K562 (cell line): ENCODE measurements at regions not wholly inside any gene's neighbourhood (a gene's known extent, or its start where the extent isn't known, plus 50 kb on each side); places are given as distances from the start of the nearest gene placed in this dataset.

Experiments used
- ATAC-seq: fragments of 200-7000 bp; cut with Tn5 transposase; 3 replicates; pipeline ENCODE4 v1.9.1; 2020; ENCODE audit warnings: moderate library complexity
- BruUV-seq: library from RNA; stranded (reverse); fragments of 400-500 nt; replicated peaks from 2 replicates; lab custom pipeline; 2021; lab: Mats Ljungman, UMichigan
- CTCF ChIA-PET: fragments of 300-600 bp; formaldehyde crosslinking; extraction: SDS; loops from one replicate; lab custom pipeline; 2021; ENCODE audit warnings: low intra/inter-chr PET ratio; lab: Yijun Ruan, JAX
- POLR2A ChIA-PET: fragments of 300-600, 350-650 bp; sonication (Branson Sonifier 250); formaldehyde crosslinking; extraction: SDS; loops from one replicate; lab custom pipeline; 2021; ENCODE audit warnings: antibody characterized with exemption, inconsistent platforms; lab: Yijun Ruan, JAX
- DNase-seq, 4 experiments: peaks; one replicate each; pipeline versions ENCODE4 v3.0.0 to v3.0.0-alpha.2; 2011 to 2018; ENCODE audit warnings: low spot score in 3 of 4, mixed read lengths in 3 of 4; ENCODE audit errors: extremely low read depth in 1 of 4
- FAIRE-seq: peaks from 2 replicates; lab custom pipeline; 2011; peaks lifted over from hg19 to GRCh38; lab: Jason Lieb, UNC
- H2AFZ ChIP-seq: 2 replicates; pipeline ENCODE4 v1.6.0; 2011; ENCODE audit warnings: low read depth, low read length, control low read depth, inconsistent platforms
- H3K27ac ChIP-seq: fragments of 200-600 bp; 3 replicates; pipeline ENCODE4 v1.8.0; 2011; ENCODE audit warnings: low read depth, mild to moderate bottlenecking, control low read depth, inconsistent platforms, low read length, moderate library complexity, mixed read lengths; ENCODE audit errors: extremely low read depth
- H3K27me3 ChIP-seq, 2 experiments: fragments of 300-600 bp in 1 of 2; 2 replicates in 1 of 2; 3 replicates in 1 of 2; pipeline versions ENCODE4 v1.6.0 to v1.8.0; 2011; ENCODE audit warnings: inconsistent platforms in 2 of 2, low read length in 2 of 2, mild to moderate bottlenecking in 1 of 2, mixed read lengths in 1 of 2, moderate library complexity in 1 of 2; ENCODE audit not compliant: control insufficient read depth in 2 of 2, insufficient read depth in 2 of 2
- H3K36me3 ChIP-seq: fragments of 300-600 bp; 3 replicates; pipeline ENCODE4 v1.8.0; 2011; ENCODE audit warnings: mild to moderate bottlenecking, low read length, inconsistent platforms; ENCODE audit not compliant: control insufficient read depth, insufficient read depth
- H3K4me1 ChIP-seq, 2 experiments: fragments of 200-600 bp in 1 of 2; replicated peaks in 1 of 2; 2 replicates in 1 of 2; 3 replicates in 1 of 2; pipeline versions ENCODE4 v1.5.1 to v1.8.0; 2011; ENCODE audit warnings: inconsistent platforms in 2 of 2, low read length in 2 of 2, mild to moderate bottlenecking in 1 of 2, mixed read lengths in 1 of 2, moderate library complexity in 1 of 2; ENCODE audit not compliant: control insufficient read depth in 2 of 2, insufficient read depth in 2 of 2
- H3K4me2 ChIP-seq: 2 replicates; pipeline ENCODE4 v1.6.1; 2011; ENCODE audit warnings: low read length, control low read depth, inconsistent platforms, mixed read lengths; ENCODE audit not compliant: insufficient read depth
- H3K4me3 ChIP-seq: fragments of 200-600 bp; sonication (generic), shearing (Covaris generic); 2 replicates; pipeline ENCODE4 v1.5.1; 2016; ENCODE audit warnings: control low read depth, inconsistent platforms
- H3K79me2 ChIP-seq: fragments of 200-600 bp; 3 replicates; pipeline ENCODE4 v1.8.0; 2011; ENCODE audit warnings: low read length, inconsistent platforms; ENCODE audit not compliant: control insufficient read depth, insufficient read depth
- H3K9ac ChIP-seq, 2 experiments: 2 replicates each; pipeline versions ENCODE4 v1.6.0 to v1.6.1; 2011; ENCODE audit warnings: low read depth in 2 of 2, low read length in 2 of 2, control low read depth in 1 of 2, inconsistent platforms in 1 of 2, mild to moderate bottlenecking in 1 of 2, mixed read lengths in 1 of 2; ENCODE audit not compliant: insufficient read depth in 1 of 2
- H3K9me1 ChIP-seq: one replicate; pipeline ENCODE4 v1.6.0; 2011; ENCODE audit warnings: inconsistent platforms, mild to moderate bottlenecking, low read length, moderate library complexity; ENCODE audit not compliant: control insufficient read depth, insufficient read depth
- H3K9me3 ChIP-seq: replicated peaks from 2 replicates; pipeline ENCODE4 v1.5.1; 2011; ENCODE audit warnings: low read depth, low read length, inconsistent platforms; ENCODE audit not compliant: control insufficient read depth, insufficient read depth
- H4K20me1 ChIP-seq: replicated peaks from 2 replicates; pipeline ENCODE4 v1.6.1; 2011; ENCODE audit warnings: low read length, inconsistent platforms, mixed read lengths; ENCODE audit not compliant: control insufficient read depth, insufficient read depth
- HMG20A ChIP-seq: fragments of 450-650 bp; formaldehyde crosslinking; conservative IDR thresholded peaks from 2 replicates; pipeline ENCODE4 v1.4.0; 2020; ENCODE audit warnings: mild to moderate bottlenecking, mixed read lengths
- HSF4 ChIP-seq: fragments of 250-450 bp; sonication (Bioruptor Pico); IDR thresholded peaks from 2 replicates; pipeline ENCODE4 v2.1.2; 2022; ENCODE audit warnings: mild to moderate bottlenecking, moderate library complexity, borderline replicate concordance
- KLF1 ChIP-seq: fragments of 450-650 bp; IDR thresholded peaks from 2 replicates; pipeline ENCODE4 v1.6.1; 2016; ENCODE audit warnings: missing genetic modification characterization, missing compliant biosample characterization
- NFE2L1 ChIP-seq: fragments of 450-650 bp; IDR thresholded peaks from 2 replicates; pipeline ENCODE4 v1.6.1; 2016; ENCODE audit warnings: missing genetic modification characterization, low read depth, mild to moderate bottlenecking, missing compliant biosample characterization, moderate library complexity, borderline replicate concordance
- NR3C1 ChIP-seq: sonication (generic); formaldehyde crosslinking; IDR thresholded peaks from 2 replicates; pipeline ENCODE4 v1.8.1; 2022; ENCODE audit warnings: missing genetic modification reagents
- PRMT5 ChIP-seq: sonication (generic); formaldehyde crosslinking; IDR thresholded peaks from 2 replicates; pipeline ENCODE4 v1.5.0; 2020; ENCODE audit warnings: missing genetic modification reagents
- RUNX1 ChIP-seq: sonication (generic); IDR thresholded peaks from 2 replicates; pipeline ENCODE4 v1.6.1; 2016; ENCODE audit warnings: antibody characterized with exemption, low read depth
- U2AF2 ChIP-seq: fragments of 200-400 bp; formaldehyde crosslinking; optimal IDR thresholded peaks from 2 replicates; pipeline ENCODE3; 2017; ENCODE audit warnings: low read depth, mild to moderate bottlenecking, low read length
- ZFP36 ChIP-seq: fragments of 150-350 bp; IDR thresholded peaks from 2 replicates; pipeline ENCODE4 v1.6.1; 2018; ENCODE audit warnings: low read length, low read depth; ENCODE audit not compliant: partially characterized antibody
- ZNF57 ChIP-seq: fragments of 450-650 bp; formaldehyde crosslinking; IDR thresholded peaks from 2 replicates; pipeline ENCODE4 v1.4.0; 2020; ENCODE audit warnings: mild to moderate bottlenecking, moderate library complexity
- WGBS: fragments of 100-300 bp; shearing (Covaris generic); methylation state at CpG from one replicate; pipeline ENCODE4 v1.1.6; 2016; ENCODE audit warnings: low coverage, mixed read lengths; ENCODE audit not compliant: insufficient coverage; ENCODE audit errors: missing lambda C conversion rate; 5-methylcytosine and 5-hydroxymethylcytosine counted together
- in situ Hi-C: fragments of 300-500 bp; cut with MboI; formaldehyde crosslinking; loops from 4 replicates; pipeline ENCODE4 v1.15.0; 2018; ENCODE audit warnings: inconsistent platforms, mixed read lengths
- intact Hi-C: fragments of 100-400 bp; cut with micrococcal nuclease; formaldehyde crosslinking; loops from 2 replicates; pipeline ENCODE4 v1.14.2; 2022
- TF ChIP-seq, protein P1 (sequence below), 2 experiments: fragments of 150-350 bp in 1 of 2; IDR thresholded peaks; 2 replicates each; pipeline ENCODE4 v1.6.1; 2012 to 2016; ENCODE audit warnings: low read depth in 2 of 2, low read length in 2 of 2, mild to moderate bottlenecking in 1 of 2, moderate library complexity in 1 of 2
- TF ChIP-seq, protein P2 (sequence below): conservative IDR thresholded peaks from 2 replicates; pipeline ENCODE4 v1.6.1; 2011; ENCODE audit warnings: low read depth, mild to moderate bottlenecking, low read length; ENCODE audit not compliant: control insufficient read depth
- TF ChIP-seq, protein P3 (sequence below): fragments of 250-450 bp; sonication (Bioruptor Pico); IDR thresholded peaks from 2 replicates; pipeline ENCODE4 v1.5.0; 2021
- TF ChIP-seq, protein P4 (sequence below), 3 experiments: IDR thresholded peaks in 2 of 3; conservative IDR thresholded peaks in 1 of 3; 2 replicates each; pipeline ENCODE4 v1.5.1; 2011 to 2012; ENCODE audit warnings: low read length in 3 of 3, mild to moderate bottlenecking in 3 of 3, control low read depth in 2 of 3, improper control_type of control experiment in 1 of 3, inconsistent platforms in 1 of 3, low read depth in 1 of 3, mixed read lengths in 1 of 3, moderate library complexity in 1 of 3; ENCODE audit not compliant: insufficient read depth in 2 of 3
- TF ChIP-seq, protein P5 (sequence below): fragments of 450-650 bp; conservative IDR thresholded peaks from 2 replicates; pipeline ENCODE4 v1.6.1; 2016; ENCODE audit warnings: missing genetic modification characterization, low read depth, mild to moderate bottlenecking, missing compliant biosample characterization, moderate library complexity

DNA sequence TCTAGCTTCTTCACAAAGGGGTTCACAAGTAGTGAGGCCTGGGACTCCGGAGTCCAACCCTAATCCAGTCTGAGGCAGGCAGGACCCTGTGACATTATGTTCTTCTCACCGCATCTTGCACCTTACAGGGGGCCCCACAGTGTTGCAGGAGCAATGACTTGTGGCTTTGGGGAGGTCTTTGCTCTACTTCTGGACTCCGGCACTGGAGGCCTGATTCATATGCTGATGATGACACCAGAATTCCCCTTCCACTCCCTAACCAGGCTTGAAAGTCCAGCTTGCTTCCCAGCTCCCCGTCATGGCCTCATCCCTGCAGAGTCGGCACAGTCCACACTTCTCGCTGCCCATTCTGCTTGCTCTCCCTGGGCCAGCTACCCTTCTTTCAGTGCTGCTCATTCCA is 96.3 kb upstream of the SLC44A3 start:
- intact Hi-C loops: loop anchor here (5.0 kb wide), 1 partner anchor 202 kb away; no protein-coding TSS in a partner anchor
- TF ChIP-seq NR3C1 (no peak), HSF4 (no peak), KLF1 (tag) (no peak), ZNF57 (CRISPR knock-in tag) (no peak), RUNX1 (no peak), ZFP36 (no peak), PRMT5 (no peak), U2AF2 (no peak), HMG20A (CRISPR knock-in tag) (no peak), NFE2L1 (no peak)
- TF ChIP-seq, protein P1, sequence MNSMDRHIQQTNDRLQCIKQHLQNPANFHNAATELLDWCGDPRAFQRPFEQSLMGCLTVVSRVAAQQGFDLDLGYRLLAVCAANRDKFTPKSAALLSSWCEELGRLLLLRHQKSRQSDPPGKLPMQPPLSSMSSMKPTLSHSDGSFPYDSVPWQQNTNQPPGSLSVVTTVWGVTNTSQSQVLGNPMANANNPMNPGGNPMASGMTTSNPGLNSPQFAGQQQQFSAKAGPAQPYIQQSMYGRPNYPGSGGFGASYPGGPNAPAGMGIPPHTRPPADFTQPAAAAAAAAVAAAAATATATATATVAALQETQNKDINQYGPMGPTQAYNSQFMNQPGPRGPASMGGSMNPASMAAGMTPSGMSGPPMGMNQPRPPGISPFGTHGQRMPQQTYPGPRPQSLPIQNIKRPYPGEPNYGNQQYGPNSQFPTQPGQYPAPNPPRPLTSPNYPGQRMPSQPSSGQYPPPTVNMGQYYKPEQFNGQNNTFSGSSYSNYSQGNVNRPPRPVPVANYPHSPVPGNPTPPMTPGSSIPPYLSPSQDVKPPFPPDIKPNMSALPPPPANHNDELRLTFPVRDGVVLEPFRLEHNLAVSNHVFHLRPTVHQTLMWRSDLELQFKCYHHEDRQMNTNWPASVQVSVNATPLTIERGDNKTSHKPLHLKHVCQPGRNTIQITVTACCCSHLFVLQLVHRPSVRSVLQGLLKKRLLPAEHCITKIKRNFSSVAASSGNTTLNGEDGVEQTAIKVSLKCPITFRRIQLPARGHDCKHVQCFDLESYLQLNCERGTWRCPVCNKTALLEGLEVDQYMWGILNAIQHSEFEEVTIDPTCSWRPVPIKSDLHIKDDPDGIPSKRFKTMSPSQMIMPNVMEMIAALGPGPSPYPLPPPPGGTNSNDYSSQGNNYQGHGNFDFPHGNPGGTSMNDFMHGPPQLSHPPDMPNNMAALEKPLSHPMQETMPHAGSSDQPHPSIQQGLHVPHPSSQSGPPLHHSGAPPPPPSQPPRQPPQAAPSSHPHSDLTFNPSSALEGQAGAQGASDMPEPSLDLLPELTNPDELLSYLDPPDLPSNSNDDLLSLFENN (IDR thresholded peaks at IDR 0.05; ENCODE audit: low read depth in 2 of 2, low read length in 2 of 2): no peak
- TF ChIP-seq, protein P2, sequence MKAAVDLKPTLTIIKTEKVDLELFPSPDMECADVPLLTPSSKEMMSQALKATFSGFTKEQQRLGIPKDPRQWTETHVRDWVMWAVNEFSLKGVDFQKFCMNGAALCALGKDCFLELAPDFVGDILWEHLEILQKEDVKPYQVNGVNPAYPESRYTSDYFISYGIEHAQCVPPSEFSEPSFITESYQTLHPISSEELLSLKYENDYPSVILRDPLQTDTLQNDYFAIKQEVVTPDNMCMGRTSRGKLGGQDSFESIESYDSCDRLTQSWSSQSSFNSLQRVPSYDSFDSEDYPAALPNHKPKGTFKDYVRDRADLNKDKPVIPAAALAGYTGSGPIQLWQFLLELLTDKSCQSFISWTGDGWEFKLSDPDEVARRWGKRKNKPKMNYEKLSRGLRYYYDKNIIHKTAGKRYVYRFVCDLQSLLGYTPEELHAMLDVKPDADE: no peak
- TF ChIP-seq, protein P3, sequence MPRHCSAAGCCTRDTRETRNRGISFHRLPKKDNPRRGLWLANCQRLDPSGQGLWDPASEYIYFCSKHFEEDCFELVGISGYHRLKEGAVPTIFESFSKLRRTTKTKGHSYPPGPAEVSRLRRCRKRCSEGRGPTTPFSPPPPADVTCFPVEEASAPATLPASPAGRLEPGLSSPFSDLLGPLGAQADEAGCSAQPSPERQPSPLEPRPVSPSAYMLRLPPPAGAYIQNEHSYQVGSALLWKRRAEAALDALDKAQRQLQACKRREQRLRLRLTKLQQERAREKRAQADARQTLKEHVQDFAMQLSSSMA (CRISPR knock-in tag): no peak
- TF ChIP-seq, protein P4, sequence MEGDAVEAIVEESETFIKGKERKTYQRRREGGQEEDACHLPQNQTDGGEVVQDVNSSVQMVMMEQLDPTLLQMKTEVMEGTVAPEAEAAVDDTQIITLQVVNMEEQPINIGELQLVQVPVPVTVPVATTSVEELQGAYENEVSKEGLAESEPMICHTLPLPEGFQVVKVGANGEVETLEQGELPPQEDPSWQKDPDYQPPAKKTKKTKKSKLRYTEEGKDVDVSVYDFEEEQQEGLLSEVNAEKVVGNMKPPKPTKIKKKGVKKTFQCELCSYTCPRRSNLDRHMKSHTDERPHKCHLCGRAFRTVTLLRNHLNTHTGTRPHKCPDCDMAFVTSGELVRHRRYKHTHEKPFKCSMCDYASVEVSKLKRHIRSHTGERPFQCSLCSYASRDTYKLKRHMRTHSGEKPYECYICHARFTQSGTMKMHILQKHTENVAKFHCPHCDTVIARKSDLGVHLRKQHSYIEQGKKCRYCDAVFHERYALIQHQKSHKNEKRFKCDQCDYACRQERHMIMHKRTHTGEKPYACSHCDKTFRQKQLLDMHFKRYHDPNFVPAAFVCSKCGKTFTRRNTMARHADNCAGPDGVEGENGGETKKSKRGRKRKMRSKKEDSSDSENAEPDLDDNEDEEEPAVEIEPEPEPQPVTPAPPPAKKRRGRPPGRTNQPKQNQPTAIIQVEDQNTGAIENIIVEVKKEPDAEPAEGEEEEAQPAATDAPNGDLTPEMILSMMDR (IDR thresholded peaks at IDR 0.05 in 2 of 3, conservative IDR thresholded peaks at IDR 0.05 in 1 of 3; ENCODE audit: insufficient read depth in 2 of 3, low read depth in 1 of 3, low read length in 3 of 3): no peak
- TF ChIP-seq, protein P5, sequence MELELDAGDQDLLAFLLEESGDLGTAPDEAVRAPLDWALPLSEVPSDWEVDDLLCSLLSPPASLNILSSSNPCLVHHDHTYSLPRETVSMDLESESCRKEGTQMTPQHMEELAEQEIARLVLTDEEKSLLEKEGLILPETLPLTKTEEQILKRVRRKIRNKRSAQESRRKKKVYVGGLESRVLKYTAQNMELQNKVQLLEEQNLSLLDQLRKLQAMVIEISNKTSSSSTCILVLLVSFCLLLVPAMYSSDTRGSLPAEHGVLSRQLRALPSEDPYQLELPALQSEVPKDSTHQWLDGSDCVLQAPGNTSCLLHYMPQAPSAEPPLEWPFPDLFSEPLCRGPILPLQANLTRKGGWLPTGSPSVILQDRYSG (tag): no peak

More for the DNA sequence above, 96.3 kb upstream of the SLC44A3 start:
- Histone ChIP-seq H3K9me1 (peaks cover 3% of the 10 kb centered on the region), H3K4me1 (no peaks in the 10 kb centered on the region), H3K36me3 (no peaks in the 10 kb centered on the region), H4K20me1 (no peaks in the 10 kb centered on the region; the same call in 1 of the 2 replicates), H2AFZ (no peak overlapping the region), H3K4me3 (no peak overlapping the region), H3K9ac (no peak overlapping the region), H3K27ac (no peak overlapping the region), H3K27me3 (peaks cover 2 to 15% of the 10 kb centered on the region in 2 experiments; a peak in 3 of 5 replicates), H3K79me2 (no peaks in the 10 kb centered on the region), H3K4me2 (no peak overlapping the region), H3K9me3 (no peaks in the 10 kb centered on the region)
- FAIRE-seq (no peak), DNase-seq (no peak), ATAC-seq (no peak)
- in situ Hi-C loops: no loop called here
- POLR2A ChIA-PET: no interaction called here
- WGBS: 2% methylated on average over 6 of the region's 6 CpGs
- CTCF ChIA-PET: no interaction called here
- BruUV-seq: no TSS peak
